A549 (cell line): ENCODE measurements at regions not wholly inside any gene's neighbourhood (a gene's known extent, or its start where the extent isn't known, plus 50 kb on each side); places are given as distances from the start of the nearest gene placed in this dataset.

Experiments used
- ATAC-seq, 2 experiments: fragments of 200-7000 bp in 1 of 2; fragments of >200 bp in 1 of 2; cut with Nextera tagmentation in 1 of 2; cut with Tn5 transposase in 1 of 2; 3 replicates each; pipeline versions ENCODE4 v1.8.0 to v1.9.1; 2018 to 2020; ENCODE audit warnings: mild to moderate bottlenecking in 1 of 2, moderate library complexity in 1 of 2
- CTCF ChIA-PET: fragments of 300-600 bp; sonication (Branson Sonifier 250); formaldehyde crosslinking; extraction: SDS; loops from one replicate; lab custom pipeline; 2021; ENCODE audit warnings: antibody characterized with exemption, inconsistent platforms; lab: Yijun Ruan, JAX
- POLR2A ChIA-PET: fragments of 350-600 bp; formaldehyde crosslinking; extraction: SDS; loops from one replicate; lab custom pipeline; 2021; ENCODE audit warnings: antibody characterized with exemption, inconsistent platforms; lab: Yijun Ruan, JAX
- DNase-seq, 2 experiments: peaks; one replicate each; pipeline versions ENCODE4 v3.0.0 to v3.0.0-alpha.2; 2011 to 2016; ENCODE audit warnings: low read depth in 1 of 2, low spot score in 1 of 2
- FAIRE-seq: peaks from 2 replicates; lab custom pipeline; 2011; peaks lifted over from hg19 to GRCh38; lab: Jason Lieb, UNC
- H3K27ac ChIP-seq, 2 experiments: fragments of >200 bp; sonication (Bioruptor Twin); formaldehyde crosslinking; 3 replicates each; pipeline ENCODE4 v1.5.1; 2016 to 2017
- H3K4me1 ChIP-seq: fragments of >200 bp; sonication (Bioruptor Twin); formaldehyde crosslinking; 3 replicates; pipeline ENCODE4 v1.6.1; 2016
- H3K4me2 ChIP-seq: fragments of >200 bp; sonication (Bioruptor Twin); formaldehyde crosslinking; 3 replicates; pipeline ENCODE4 v1.6.1; 2016
- H3K4me3 ChIP-seq: fragments of >200 bp; sonication (Bioruptor Twin); formaldehyde crosslinking; 3 replicates; pipeline ENCODE4 v1.5.1; 2016
- H3K9me3 ChIP-seq: fragments of >200 bp; sonication (Bioruptor Twin); formaldehyde crosslinking; 3 replicates; pipeline ENCODE4 v1.6.1; 2016
- BHLHE40 ChIP-seq: IDR thresholded peaks from 2 replicates; pipeline ENCODE4 v1.6.1; 2012; ENCODE audit warnings: low read depth, low read length, inconsistent platforms
- CBX8 ChIP-seq: fragments of 200-600 bp; sonication (generic); IDR thresholded peaks from 2 replicates; pipeline ENCODE4 v1.6.1; 2016
- CEBPB ChIP-seq, 2 experiments: fragments of >200 bp in 1 of 2; sonication (Bioruptor Twin) in 1 of 2; formaldehyde crosslinking in 1 of 2; IDR thresholded peaks; 2 replicates each; pipeline ENCODE4 v1.6.1; 2012 to 2016
- CHD2 ChIP-seq: fragments of 150-350 bp; IDR thresholded peaks from 2 replicates; pipeline ENCODE4 v1.6.1; 2014; ENCODE audit warnings: low read length; ENCODE audit not compliant: partially characterized antibody
- EP300 ChIP-seq, 2 experiments: fragments of >200 bp; sonication (Bioruptor Twin); formaldehyde crosslinking; IDR thresholded peaks; 2 replicates in 1 of 2; 3 replicates in 1 of 2; pipeline ENCODE4 v1.6.1; 2016 to 2017
- FOSL2 ChIP-seq, 2 experiments: fragments of 450-650 bp in 1 of 2; fragments of >200 bp in 1 of 2; sonication (Bioruptor Twin) in 1 of 2; formaldehyde crosslinking; IDR thresholded peaks; 2 replicates each; pipeline versions ENCODE4 v1.5.0 to v1.6.1; 2016 to 2020; ENCODE audit warnings: mild to moderate bottlenecking in 1 of 2, moderate library complexity in 1 of 2
- HDAC2 ChIP-seq: fragments of 200-600 bp; sonication (generic); IDR thresholded peaks from 2 replicates; pipeline ENCODE4 v1.6.1; 2016
- HEYL ChIP-seq: fragments of 250-450 bp; sonication (Bioruptor Pico); IDR thresholded peaks from 2 replicates; pipeline ENCODE4 v1.8.0; 2021; ENCODE audit warnings: mild to moderate bottlenecking, moderate library complexity
- HOXA7 ChIP-seq: fragments of 250-450 bp; sonication (Bioruptor Pico); IDR thresholded peaks from 2 replicates; pipeline ENCODE4 v1.5.0; 2020; ENCODE audit warnings: mild to moderate bottlenecking, moderate library complexity
- JUN ChIP-seq, 2 experiments: fragments of >200 bp; sonication (Bioruptor Twin); formaldehyde crosslinking; IDR thresholded peaks; 2 replicates in 1 of 2; 3 replicates in 1 of 2; pipeline ENCODE4 v1.6.1; 2016 to 2017
- KDM5A ChIP-seq: fragments of 200-600 bp; sonication (generic); IDR thresholded peaks from 2 replicates; pipeline ENCODE4 v1.6.1; 2016; ENCODE audit warnings: antibody characterized with exemption, mild to moderate bottlenecking
- MAFK ChIP-seq: fragments of 450-650 bp; IDR thresholded peaks from 2 replicates; pipeline ENCODE4 v1.6.1; 2014; ENCODE audit not compliant: partially characterized antibody
- MAZ ChIP-seq: fragments of 150-350 bp; IDR thresholded peaks from 2 replicates; pipeline ENCODE4 v1.6.1; 2014; ENCODE audit warnings: antibody characterized with exemption, low read depth, low read length, borderline replicate concordance
- NPAS2 ChIP-seq: fragments of 250-450 bp; sonication (Bioruptor Pico); IDR thresholded peaks from 2 replicates; pipeline ENCODE4 v1.8.0; 2022; ENCODE audit warnings: mild to moderate bottlenecking, moderate library complexity, borderline replicate concordance
- NR3C1 ChIP-seq: fragments of >200 bp; sonication (Bioruptor Twin); formaldehyde crosslinking; IDR thresholded peaks from 3 replicates; pipeline ENCODE4 v1.6.1; 2017
- RAD21 ChIP-seq, 2 experiments: fragments of >200 bp in 1 of 2; sonication (Bioruptor Twin) in 1 of 2; formaldehyde crosslinking in 1 of 2; IDR thresholded peaks in 1 of 2; conservative IDR thresholded peaks in 1 of 2; 2 replicates in 1 of 2; 3 replicates in 1 of 2; pipeline ENCODE4 v1.6.1; 2012 to 2018; ENCODE audit warnings: inconsistent platforms in 1 of 2
- RCOR1 ChIP-seq: fragments of 150-350 bp; IDR thresholded peaks from 2 replicates; pipeline ENCODE4 v1.6.1; 2014; ENCODE audit warnings: antibody characterized with exemption, low read length, low read depth
- RNF2 ChIP-seq: fragments of 200-600 bp; sonication (generic); IDR thresholded peaks from 2 replicates; pipeline ENCODE4 v1.6.1; 2016; ENCODE audit warnings: low read depth, mild to moderate bottlenecking, antibody characterized with exemption, moderate library complexity, borderline replicate concordance
- TFCP2L1 ChIP-seq: fragments of 250-450 bp; sonication (Bioruptor Pico); IDR thresholded peaks from 2 replicates; pipeline ENCODE4 v1.5.0; 2021; ENCODE audit warnings: mild to moderate bottlenecking
- ZC3H11A ChIP-seq: fragments of 450-650 bp; IDR thresholded peaks from 2 replicates; pipeline ENCODE4 v1.6.1; 2014; ENCODE audit warnings: antibody characterized with exemption, mild to moderate bottlenecking
- ZNF302 ChIP-seq: fragments of 250-450 bp; sonication (Bioruptor Pico); IDR thresholded peaks from 2 replicates; pipeline ENCODE4 v1.9.0; 2021; ENCODE audit warnings: inconsistent platforms, mild to moderate bottlenecking, moderate library complexity
- WGBS: methylation state at CpG from one replicate; pipeline ENCODE4 v1.1.6; 2017; ENCODE audit errors: missing lambda C conversion rate; 5-methylcytosine and 5-hydroxymethylcytosine counted together
- TF ChIP-seq, protein P1 (sequence below): fragments of 450-650 bp; IDR thresholded peaks from 2 replicates; pipeline ENCODE4 v1.6.1; 2014; ENCODE audit warnings: antibody characterized with exemption
- TF ChIP-seq, protein P2 (sequence below): IDR thresholded peaks from 2 replicates; pipeline ENCODE4 v1.6.1; 2012; ENCODE audit warnings: low read depth, borderline replicate concordance
- TF ChIP-seq, protein P3 (sequence below): fragments of >200 bp; sonication (Bioruptor Twin); formaldehyde crosslinking; IDR thresholded peaks from 3 replicates; pipeline ENCODE4 v1.5.1; 2016
- TF ChIP-seq, protein P4 (sequence below): fragments of >200 bp; sonication (Bioruptor Twin); formaldehyde crosslinking; IDR thresholded peaks from 3 replicates; pipeline ENCODE4 v1.6.1; 2016

DNA sequence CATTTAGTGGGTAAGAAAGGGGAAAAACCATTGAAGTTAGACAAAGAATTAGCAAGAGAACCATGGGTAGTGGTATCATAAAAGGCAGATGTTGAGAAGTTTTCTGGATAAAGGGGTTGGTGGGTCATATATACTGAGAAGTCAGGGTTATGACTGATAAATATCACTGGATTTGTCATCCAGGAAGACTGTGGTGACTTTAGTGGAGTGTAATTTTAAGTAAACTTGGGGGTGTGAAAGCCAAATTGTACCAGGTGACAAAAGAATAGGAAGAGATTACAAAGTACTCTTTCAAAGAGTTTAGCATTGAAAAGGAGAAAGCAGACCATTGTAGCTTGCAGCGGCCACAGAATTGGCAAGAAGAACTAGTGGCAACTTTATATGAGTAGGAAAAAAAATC, 315.2 kb upstream of the DMAC1 start:
- CTCF ChIA-PET = no interaction called here
- no peak for DNase-seq
- Histone ChIP-seq H3K4me1 (no peaks in the 10 kb centered on the region), H3K9me3 (no peaks in the 10 kb centered on the region), H3K4me2 (no peak overlapping the region), H3K4me3 (no peak overlapping the region), H3K27ac (no peak overlapping the region)
- no peak for ATAC-seq
- FAIRE-seq = no peak
- POLR2A ChIA-PET = no interaction called here
- no CpG with 5 or more reads among the region's 1 CpG for WGBS
- TF ChIP-seq EP300 (IDR thresholded peaks at IDR 0.05) (no peak), FOSL2 (IDR thresholded peaks at IDR 0.05) (no peak), FOSL2 (CRISPR knock-in tag; IDR thresholded peaks at IDR 0.05) (no peak), NPAS2 (CRISPR knock-in tag) (no peak), BHLHE40 (no peak), TFCP2L1 (CRISPR knock-in tag) (no peak), RNF2 (no peak), NR3C1 (no peak), MAFK (no peak), MAZ (no peak), JUN (IDR thresholded peaks at IDR 0.05) (no peak), KDM5A (no peak), CEBPB (IDR thresholded peaks at IDR 0.05) (no peak), HEYL (CRISPR knock-in tag) (no peak), ZC3H11A (no peak), CHD2 (no peak)
- TF ChIP-seq, protein P1, sequence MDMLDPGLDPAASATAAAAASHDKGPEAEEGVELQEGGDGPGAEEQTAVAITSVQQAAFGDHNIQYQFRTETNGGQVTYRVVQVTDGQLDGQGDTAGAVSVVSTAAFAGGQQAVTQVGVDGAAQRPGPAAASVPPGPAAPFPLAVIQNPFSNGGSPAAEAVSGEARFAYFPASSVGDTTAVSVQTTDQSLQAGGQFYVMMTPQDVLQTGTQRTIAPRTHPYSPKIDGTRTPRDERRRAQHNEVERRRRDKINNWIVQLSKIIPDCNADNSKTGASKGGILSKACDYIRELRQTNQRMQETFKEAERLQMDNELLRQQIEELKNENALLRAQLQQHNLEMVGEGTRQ = no peak
- TF ChIP-seq, protein P2, sequence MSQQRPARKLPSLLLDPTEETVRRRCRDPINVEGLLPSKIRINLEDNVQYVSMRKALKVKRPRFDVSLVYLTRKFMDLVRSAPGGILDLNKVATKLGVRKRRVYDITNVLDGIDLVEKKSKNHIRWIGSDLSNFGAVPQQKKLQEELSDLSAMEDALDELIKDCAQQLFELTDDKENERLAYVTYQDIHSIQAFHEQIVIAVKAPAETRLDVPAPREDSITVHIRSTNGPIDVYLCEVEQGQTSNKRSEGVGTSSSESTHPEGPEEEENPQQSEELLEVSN = no peak
- TF ChIP-seq, protein P3, sequence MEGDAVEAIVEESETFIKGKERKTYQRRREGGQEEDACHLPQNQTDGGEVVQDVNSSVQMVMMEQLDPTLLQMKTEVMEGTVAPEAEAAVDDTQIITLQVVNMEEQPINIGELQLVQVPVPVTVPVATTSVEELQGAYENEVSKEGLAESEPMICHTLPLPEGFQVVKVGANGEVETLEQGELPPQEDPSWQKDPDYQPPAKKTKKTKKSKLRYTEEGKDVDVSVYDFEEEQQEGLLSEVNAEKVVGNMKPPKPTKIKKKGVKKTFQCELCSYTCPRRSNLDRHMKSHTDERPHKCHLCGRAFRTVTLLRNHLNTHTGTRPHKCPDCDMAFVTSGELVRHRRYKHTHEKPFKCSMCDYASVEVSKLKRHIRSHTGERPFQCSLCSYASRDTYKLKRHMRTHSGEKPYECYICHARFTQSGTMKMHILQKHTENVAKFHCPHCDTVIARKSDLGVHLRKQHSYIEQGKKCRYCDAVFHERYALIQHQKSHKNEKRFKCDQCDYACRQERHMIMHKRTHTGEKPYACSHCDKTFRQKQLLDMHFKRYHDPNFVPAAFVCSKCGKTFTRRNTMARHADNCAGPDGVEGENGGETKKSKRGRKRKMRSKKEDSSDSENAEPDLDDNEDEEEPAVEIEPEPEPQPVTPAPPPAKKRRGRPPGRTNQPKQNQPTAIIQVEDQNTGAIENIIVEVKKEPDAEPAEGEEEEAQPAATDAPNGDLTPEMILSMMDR = no peak
- TF ChIP-seq, protein P4, sequence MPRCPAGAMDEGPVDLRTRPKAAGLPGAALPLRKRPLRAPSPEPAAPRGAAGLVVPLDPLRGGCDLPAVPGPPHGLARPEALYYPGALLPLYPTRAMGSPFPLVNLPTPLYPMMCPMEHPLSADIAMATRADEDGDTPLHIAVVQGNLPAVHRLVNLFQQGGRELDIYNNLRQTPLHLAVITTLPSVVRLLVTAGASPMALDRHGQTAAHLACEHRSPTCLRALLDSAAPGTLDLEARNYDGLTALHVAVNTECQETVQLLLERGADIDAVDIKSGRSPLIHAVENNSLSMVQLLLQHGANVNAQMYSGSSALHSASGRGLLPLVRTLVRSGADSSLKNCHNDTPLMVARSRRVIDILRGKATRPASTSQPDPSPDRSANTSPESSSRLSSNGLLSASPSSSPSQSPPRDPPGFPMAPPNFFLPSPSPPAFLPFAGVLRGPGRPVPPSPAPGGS = no peak

DNA sequence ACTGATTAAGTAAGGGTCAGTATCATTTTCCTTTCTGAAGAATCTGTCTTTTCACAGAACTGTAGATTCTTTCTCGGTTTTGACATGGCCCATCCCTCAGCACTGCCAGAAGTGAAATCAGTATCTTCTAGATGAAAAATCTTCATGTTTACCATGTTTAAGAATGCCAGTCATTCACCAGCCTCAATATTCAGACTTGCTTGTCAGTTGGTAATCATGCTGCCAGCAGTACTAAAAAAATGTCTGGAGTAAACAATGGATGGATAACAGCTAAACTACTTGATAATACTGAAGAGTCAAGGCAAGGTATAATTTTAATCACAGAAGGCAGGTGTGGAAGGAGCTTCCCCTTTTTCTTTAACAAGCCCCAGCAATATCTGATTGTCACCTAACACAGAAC, 306.8 kb upstream of the DMAC1 start:
- WGBS = 0% methylated on average over 1 of the region's 1 CpG
- ATAC-seq = no peak
- no peak for FAIRE-seq

More for the DNA sequence above, 306.8 kb upstream of the DMAC1 start:
- Histone ChIP-seq H3K4me2 (no peak overlapping the region), H3K4me3 (no peak overlapping the region), H3K4me1 (no peaks in the 10 kb centered on the region), H3K9me3 (no peaks in the 10 kb centered on the region), H3K27ac (no peak overlapping the region)
- TF ChIP-seq HDAC2 (no peak), ZNF302 (CRISPR knock-in tag) (no peak), EP300 (IDR thresholded peaks at IDR 0.05) (no peak), CEBPB (IDR thresholded peaks at IDR 0.05) (no peak), CHD2 (no peak), HOXA7 (CRISPR knock-in tag) (no peak), RCOR1 (no peak), NPAS2 (CRISPR knock-in tag) (no peak), TFCP2L1 (CRISPR knock-in tag) (no peak), CBX8 (no peak), RAD21 (conservative IDR thresholded peaks at IDR 0.05 in 1 of 2, IDR thresholded peaks at IDR 0.05 in 1 of 2) (no peak), HEYL (CRISPR knock-in tag) (no peak)
- TF ChIP-seq, protein P3 = no peak
- TF ChIP-seq, protein P2 = no peak
- TF ChIP-seq, protein P4 = no peak
- CTCF ChIA-PET = no interaction called here
- POLR2A ChIA-PET = no interaction called here
- DNase-seq = no peak
